ENCODE measurements at regions not wholly inside any gene's neighbourhood (a gene's known extent, or its start where the extent isn't known, plus 50 kb on each side); places are given as distances from the start of the nearest gene placed in this dataset.

DNA sequence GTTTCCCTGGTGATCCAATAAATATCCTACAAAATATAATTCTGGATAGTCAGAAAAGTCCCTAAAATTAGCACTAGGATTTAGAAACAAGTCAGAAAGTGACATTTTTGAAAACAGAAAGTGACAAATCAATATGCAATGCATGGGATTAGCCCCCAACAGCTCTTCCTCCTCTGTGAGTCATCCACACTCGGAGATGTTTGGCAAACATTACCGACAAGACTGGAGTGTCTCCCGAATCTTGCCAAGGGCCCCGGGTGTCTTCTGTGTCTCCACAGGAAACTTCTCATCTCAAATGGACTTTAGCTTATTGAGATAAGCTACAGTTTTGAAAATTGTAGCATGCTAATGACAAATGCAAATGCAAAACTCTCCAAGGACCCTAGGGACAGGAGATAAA lies 398.9 kb upstream of the CCDC196 start:
- ATAC-seq, result no peak
- TF ChIP-seq BACH2 (CRISPR knock-in tag; IDR thresholded peaks at IDR 0.05; ENCODE audit: borderline replicate concordance) (no peak), CSDC2 (CRISPR knock-in tag; IDR thresholded peaks at IDR 0.05) (no peak), ZFP30 (CRISPR knock-in tag; IDR thresholded peaks at IDR 0.05) (no peak), ISL1 (CRISPR knock-in tag; IDR thresholded peaks at IDR 0.05) (no peak), TCF4 (CRISPR knock-in tag; IDR thresholded peaks at IDR 0.05; ENCODE audit: borderline replicate concordance) (no peak), ZC3H10 (CRISPR knock-in tag; IDR thresholded peaks at IDR 0.05) (no peak), ZNF8 (CRISPR knock-in tag; IDR thresholded peaks at IDR 0.05) (no peak), GLIS3 (CRISPR knock-in tag; IDR thresholded peaks at IDR 0.05) (no peak)
- TF ChIP-seq, protein P1, sequence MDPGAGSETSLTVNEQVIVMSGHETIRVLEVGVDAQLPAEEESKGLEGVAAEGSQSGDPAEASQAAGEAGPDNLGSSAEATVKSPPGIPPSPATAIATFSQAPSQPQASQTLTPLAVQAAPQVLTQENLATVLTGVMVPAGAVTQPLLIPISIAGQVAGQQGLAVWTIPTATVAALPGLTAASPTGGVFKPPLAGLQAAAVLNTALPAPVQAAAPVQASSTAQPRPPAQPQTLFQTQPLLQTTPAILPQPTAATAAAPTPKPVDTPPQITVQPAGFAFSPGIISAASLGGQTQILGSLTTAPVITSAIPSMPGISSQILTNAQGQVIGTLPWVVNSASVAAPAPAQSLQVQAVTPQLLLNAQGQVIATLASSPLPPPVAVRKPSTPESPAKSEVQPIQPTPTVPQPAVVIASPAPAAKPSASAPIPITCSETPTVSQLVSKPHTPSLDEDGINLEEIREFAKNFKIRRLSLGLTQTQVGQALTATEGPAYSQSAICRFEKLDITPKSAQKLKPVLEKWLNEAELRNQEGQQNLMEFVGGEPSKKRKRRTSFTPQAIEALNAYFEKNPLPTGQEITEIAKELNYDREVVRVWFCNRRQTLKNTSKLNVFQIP (CRISPR knock-in tag; IDR thresholded peaks at IDR 0.05; ENCODE audit: borderline replicate concordance, low read depth), result no peak
- TF ChIP-seq, protein P2, sequence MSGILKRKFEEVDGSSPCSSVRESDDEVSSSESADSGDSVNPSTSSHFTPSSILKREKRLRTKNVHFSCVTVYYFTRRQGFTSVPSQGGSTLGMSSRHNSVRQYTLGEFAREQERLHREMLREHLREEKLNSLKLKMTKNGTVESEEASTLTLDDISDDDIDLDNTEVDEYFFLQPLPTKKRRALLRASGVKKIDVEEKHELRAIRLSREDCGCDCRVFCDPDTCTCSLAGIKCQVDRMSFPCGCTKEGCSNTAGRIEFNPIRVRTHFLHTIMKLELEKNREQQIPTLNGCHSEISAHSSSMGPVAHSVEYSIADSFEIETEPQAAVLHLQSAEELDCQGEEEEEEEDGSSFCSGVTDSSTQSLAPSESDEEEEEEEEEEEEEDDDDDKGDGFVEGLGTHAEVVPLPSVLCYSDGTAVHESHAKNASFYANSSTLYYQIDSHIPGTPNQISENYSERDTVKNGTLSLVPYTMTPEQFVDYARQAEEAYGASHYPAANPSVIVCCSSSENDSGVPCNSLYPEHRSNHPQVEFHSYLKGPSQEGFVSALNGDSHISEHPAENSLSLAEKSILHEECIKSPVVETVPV (CRISPR knock-in tag; IDR thresholded peaks at IDR 0.05), result no peak

DNA sequence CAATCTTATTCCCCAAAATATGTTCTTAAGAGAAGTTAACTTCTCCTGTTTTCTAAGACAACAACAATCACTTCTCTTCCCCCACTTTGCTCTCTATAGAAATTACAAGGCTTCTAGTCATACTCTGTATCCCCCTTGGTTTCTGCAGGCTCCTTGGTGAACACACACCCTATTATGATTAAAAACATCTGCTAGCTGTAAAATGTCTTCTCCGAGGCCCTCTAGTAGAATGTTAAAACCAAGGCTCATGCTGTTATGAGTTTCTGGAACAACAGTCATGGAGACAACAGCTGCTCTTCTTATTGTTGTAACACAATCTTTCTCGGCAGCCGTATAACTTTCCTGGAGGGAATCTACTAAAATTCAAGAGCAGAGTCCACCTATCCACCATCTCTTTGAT lies 397.5 kb upstream of the CCDC196 start:
- no peak for TF ChIP-seq TCF4 (CRISPR knock-in tag; IDR thresholded peaks at IDR 0.05; ENCODE audit: borderline replicate concordance)
- TF ChIP-seq ZFP3 (CRISPR knock-in tag; IDR thresholded peaks at IDR 0.05), result no peak
- no peak for TF ChIP-seq CSDC2 (CRISPR knock-in tag; IDR thresholded peaks at IDR 0.05)
- TF ChIP-seq SNAI2 (CRISPR knock-in tag; IDR thresholded peaks at IDR 0.05), result no peak
- TF ChIP-seq, protein P2 (CRISPR knock-in tag; IDR thresholded peaks at IDR 0.05), result no peak
- TF ChIP-seq, protein P3, sequence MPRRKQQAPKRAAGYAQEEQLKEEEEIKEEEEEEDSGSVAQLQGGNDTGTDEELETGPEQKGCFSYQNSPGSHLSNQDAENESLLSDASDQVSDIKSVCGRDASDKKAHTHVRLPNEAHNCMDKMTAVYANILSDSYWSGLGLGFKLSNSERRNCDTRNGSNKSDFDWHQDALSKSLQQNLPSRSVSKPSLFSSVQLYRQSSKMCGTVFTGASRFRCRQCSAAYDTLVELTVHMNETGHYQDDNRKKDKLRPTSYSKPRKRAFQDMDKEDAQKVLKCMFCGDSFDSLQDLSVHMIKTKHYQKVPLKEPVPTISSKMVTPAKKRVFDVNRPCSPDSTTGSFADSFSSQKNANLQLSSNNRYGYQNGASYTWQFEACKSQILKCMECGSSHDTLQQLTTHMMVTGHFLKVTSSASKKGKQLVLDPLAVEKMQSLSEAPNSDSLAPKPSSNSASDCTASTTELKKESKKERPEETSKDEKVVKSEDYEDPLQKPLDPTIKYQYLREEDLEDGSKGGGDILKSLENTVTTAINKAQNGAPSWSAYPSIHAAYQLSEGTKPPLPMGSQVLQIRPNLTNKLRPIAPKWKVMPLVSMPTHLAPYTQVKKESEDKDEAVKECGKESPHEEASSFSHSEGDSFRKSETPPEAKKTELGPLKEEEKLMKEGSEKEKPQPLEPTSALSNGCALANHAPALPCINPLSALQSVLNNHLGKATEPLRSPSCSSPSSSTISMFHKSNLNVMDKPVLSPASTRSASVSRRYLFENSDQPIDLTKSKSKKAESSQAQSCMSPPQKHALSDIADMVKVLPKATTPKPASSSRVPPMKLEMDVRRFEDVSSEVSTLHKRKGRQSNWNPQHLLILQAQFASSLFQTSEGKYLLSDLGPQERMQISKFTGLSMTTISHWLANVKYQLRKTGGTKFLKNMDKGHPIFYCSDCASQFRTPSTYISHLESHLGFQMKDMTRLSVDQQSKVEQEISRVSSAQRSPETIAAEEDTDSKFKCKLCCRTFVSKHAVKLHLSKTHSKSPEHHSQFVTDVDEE (CRISPR knock-in tag; IDR thresholded peaks at IDR 0.05), result no peak
- TF ChIP-seq, protein P4, sequence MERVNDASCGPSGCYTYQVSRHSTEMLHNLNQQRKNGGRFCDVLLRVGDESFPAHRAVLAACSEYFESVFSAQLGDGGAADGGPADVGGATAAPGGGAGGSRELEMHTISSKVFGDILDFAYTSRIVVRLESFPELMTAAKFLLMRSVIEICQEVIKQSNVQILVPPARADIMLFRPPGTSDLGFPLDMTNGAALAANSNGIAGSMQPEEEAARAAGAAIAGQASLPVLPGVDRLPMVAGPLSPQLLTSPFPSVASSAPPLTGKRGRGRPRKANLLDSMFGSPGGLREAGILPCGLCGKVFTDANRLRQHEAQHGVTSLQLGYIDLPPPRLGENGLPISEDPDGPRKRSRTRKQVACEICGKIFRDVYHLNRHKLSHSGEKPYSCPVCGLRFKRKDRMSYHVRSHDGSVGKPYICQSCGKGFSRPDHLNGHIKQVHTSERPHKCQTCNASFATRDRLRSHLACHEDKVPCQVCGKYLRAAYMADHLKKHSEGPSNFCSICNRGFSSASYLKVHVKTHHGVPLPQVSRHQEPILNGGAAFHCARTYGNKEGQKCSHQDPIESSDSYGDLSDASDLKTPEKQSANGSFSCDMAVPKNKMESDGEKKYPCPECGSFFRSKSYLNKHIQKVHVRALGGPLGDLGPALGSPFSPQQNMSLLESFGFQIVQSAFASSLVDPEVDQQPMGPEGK (CRISPR knock-in tag; IDR thresholded peaks at IDR 0.05; ENCODE audit: borderline replicate concordance), result no peak
- no peak for TF ChIP-seq ZNF565 (CRISPR knock-in tag; conservative IDR thresholded peaks at IDR 0.05; ENCODE audit: low read depth)
- TF ChIP-seq ISL1 (CRISPR knock-in tag; IDR thresholded peaks at IDR 0.05), result no peak
- no peak for ATAC-seq

DNA sequence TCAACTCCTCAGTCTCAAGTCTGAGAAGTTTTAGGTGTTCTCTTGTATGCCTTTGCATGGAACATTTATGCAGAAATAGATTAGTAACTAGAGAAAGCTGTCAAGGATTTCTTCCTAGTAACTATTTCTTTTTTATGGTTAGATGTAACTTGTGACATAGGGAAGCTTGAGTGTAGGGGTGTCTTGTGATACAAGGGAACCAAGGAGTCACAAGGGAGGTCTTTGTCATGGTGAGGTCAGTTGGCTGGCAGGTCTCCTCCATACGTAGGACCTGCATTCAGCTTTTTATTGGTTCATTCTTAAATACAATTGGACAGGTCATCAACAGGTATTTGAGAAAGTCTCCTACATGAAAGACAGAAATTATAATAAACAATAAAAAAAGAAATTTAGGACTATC lies 394.0 kb upstream of the CCDC196 start:
- no peak for ATAC-seq
- TF ChIP-seq ZFP3 (CRISPR knock-in tag; IDR thresholded peaks at IDR 0.05), result no peak
- no peak for TF ChIP-seq ZC3H10 (CRISPR knock-in tag; IDR thresholded peaks at IDR 0.05)
- TF ChIP-seq, protein P4 (CRISPR knock-in tag; IDR thresholded peaks at IDR 0.05; ENCODE audit: borderline replicate concordance), result no peak
- TF ChIP-seq, protein P2 (CRISPR knock-in tag; IDR thresholded peaks at IDR 0.05), result no peak
- TF ChIP-seq SNAI2 (CRISPR knock-in tag; IDR thresholded peaks at IDR 0.05), result no peak
- TF ChIP-seq PPARA (CRISPR knock-in tag; IDR thresholded peaks at IDR 0.05; ENCODE audit: borderline replicate concordance), result no peak
- no peak for TF ChIP-seq TOX (CRISPR knock-in tag; IDR thresholded peaks at IDR 0.05; ENCODE audit: borderline replicate concordance)
- TF ChIP-seq BACH2 (CRISPR knock-in tag; IDR thresholded peaks at IDR 0.05; ENCODE audit: borderline replicate concordance), result no peak

All from SK-N-SH treated with all-trans-retinoic acid at 6 μM for 48 hours (cell line).